HG03139 (cell line): ENCODE measurements at regions not wholly inside any gene's neighbourhood (a gene's known extent, or its start where the extent isn't known, plus 50 kb on each side); places are given as distances from the start of the nearest gene placed in this dataset.

Experiments used
- ATAC-seq: cut with Tn5 transposase; IDR thresholded peaks from one replicate; pipeline ENCODE4 v1.9.1; 2021; ENCODE audit not compliant: unreplicated experiment

- ATAC-seq, result no peak
These were observed 336.4 kb upstream of the GRM7 start for GRCh38 chr3:6524479-6524878.

- ATAC-seq, result no peak
These were observed 334.6 kb upstream of the GRM7 start for GRCh38 chr3:6526321-6526720.

- ATAC-seq, result no peak
These were observed 334.1 kb upstream of the GRM7 start for GRCh38 chr3:6526861-6527260.

- no peak for ATAC-seq
These were observed 332.0 kb upstream of the GRM7 start for GRCh38 chr3:6528951-6529350.

DNA sequence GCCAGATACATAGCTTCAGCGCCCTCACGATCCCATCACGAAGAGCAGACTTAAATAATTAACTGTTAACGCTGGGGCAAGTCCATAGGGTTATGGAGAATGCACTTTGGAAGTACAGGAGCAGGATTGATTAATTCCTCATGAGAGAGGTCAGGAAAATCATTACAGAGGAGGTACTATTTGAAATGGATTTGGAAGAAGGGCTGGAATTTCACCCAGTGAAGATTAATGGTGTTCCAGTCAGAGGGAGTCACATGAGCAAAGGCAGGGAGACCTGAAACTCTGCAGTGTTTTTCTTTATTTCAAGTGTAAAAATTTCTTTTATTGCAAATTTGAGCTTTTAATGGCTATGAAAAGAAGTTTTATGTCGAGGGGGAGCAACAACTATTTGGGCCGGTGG, 329.8 kb upstream of the GRM7 start:
- no peak for ATAC-seq

- ATAC-seq, result no peak
These were observed 328.8 kb upstream of the GRM7 start for GRCh38 chr3:6532101-6532500.

DNA sequence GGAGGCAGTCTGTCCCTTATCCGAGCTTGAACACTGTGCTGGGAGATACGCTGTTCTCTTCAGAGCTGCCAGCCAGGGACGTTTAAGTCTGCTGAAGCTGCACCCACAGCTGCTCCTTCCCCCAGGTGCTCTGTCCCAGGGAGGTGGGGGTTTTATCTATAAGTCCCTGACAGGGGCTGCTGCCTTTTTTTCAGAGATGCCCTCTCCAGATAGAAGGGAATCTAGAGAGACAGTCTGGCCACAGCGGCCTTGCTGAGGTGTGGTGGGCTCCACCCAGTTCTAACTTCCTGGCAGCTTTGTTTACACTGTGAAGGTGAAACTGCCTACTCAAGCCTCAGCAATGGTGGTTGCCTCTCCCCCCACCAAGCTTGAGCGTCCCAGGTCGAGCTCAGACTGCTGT, 319.9 kb upstream of the GRM7 start:
- ATAC-seq, result no peak

DNA sequence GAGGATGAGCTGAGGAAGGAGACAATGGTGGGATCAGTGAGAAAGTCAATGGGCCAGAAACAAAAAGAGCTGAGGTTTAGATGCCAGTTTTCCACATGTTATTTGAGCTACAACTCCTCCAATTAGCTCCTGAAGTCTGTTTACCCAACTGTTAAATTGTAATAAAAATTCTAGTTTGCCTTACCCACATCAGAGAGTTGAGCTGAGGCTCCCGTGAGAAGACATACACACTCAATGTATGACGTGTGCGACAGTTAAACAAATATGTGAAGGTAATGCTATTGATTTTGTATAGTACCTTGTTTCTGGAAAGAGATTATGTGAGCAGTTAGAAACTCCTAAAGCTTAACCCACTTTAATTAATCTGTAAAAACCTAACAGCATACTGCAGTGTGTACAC, 318.1 kb upstream of the GRM7 start:
- no peak for ATAC-seq

DNA sequence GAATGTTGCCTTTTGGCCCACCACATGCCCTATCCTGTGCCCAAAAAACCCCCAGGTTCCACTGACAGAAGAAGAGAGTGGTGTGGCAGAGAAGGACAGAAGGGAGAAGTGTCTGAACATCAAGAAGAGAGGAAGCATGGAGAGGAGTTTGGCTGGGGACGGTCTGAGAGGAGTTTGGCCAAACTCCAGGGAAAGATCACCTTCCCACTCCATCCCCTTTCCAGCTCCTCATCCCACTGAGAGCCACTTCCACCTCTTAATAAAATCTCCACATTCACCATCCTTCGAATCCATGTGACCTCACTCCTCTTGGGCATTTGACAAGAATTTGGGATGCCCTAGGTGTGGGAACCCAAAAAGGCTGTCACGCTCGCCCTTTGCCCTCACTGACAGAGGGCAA, 311.6 kb upstream of the GRM7 start:
- no peak for ATAC-seq

GRCh38 chr3:6551165-6551564, 309.8 kb upstream of the GRM7 start:
- ATAC-seq, result no peak

- ATAC-seq, result no peak
These were observed 300.7 kb upstream of the GRM7 start for GRCh38 chr3:6560259-6560658.

GRCh38 chr3:6567241-6567640, 293.7 kb upstream of the GRM7 start:
- no peak for ATAC-seq

DNA sequence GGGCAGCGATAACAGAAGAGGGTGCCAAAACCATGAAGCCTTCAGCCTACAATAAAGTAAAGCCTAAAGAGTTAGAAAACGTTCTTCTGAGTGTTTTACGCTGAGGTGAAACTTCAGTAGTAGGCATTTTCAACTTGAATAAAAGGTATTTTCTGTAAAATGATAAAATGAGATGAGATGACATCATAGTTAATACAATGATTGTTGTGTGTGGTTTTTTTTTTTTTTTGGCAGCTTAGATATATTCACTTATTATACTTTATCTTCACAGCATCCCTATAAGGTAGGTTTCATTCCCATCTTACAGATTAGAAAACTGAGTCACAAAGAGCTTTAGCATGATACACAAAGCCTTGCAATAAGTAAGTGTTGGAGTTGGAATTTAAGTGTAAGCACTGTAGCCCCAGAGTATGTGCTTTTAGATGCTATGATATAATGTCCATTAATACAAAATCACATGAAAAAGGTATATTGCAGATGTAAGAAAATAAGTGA, 291.9 kb upstream of the GRM7 start:
- ATAC-seq, result no peak

DNA sequence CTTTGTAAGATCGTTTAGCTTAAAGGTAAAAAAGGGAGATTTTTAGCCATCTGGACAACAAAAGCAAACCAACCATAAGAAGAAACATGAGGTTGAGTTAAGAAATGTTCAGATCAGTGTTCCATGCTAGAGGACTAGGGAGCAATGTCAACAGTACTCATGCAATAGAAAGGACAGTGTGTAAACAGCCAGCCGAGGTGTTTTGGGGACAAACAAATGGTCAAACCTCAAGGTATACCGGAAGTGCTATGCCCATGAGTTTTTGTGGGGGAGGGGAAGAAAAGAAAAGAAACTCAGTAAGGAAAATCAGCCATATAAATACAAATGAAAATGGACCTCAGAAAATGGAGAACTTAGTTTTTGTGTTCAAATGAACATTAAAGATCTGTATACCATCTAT, 289.5 kb upstream of the GRM7 start:
- ATAC-seq, result no peak

- no peak for ATAC-seq
These were observed 283.3 kb upstream of the GRM7 start for GRCh38 chr3:6577584-6577983.

DNA sequence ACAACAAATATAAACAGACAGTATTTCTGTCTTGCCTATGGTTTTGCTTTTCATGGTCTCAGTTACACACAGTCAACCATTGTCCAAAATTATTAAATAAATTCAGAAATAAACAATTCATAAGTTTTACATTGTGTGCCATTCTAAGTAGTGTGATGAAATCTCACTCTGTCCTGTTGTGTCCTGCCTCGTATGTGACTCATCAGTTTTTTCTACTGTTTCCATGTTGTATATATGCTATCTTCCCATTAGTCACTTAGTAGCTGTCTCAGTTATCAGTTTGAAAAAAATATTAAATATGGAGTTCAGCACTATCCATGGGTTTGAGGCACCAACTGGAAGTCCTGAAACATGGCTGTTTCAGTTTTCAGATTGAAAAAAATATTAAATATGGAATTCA, 282.4 kb upstream of the GRM7 start:
- ATAC-seq, result no peak

- no peak for ATAC-seq
These were observed 280.1 kb upstream of the GRM7 start for GRCh38 chr3:6580808-6581207.

GRCh38 chr3:6585360-6585759, 275.6 kb upstream of the GRM7 start:
- no peak for ATAC-seq

- no peak for ATAC-seq
These were observed 260.7 kb upstream of the GRM7 start for GRCh38 chr3:6600237-6600636.

DNA sequence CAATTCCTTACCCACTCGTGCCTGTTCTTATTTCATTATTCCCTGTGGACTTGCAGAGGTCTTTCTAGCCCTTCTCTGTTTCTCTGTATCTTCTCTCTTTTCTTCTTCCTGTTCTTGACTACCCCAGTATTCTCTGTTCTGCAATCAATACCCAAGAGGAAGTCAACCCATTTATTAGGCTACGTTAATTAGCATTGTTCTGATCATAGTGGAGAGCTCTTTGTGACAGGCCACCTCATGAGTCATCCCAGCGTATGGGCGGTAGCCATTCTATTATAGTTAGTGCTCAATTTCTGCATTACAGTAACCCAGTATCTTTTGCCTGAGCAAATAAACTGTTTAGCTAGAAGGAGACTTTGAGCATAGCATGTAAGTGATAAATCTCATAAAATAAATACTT, 259.5 kb upstream of the GRM7 start:
- no peak for ATAC-seq

DNA sequence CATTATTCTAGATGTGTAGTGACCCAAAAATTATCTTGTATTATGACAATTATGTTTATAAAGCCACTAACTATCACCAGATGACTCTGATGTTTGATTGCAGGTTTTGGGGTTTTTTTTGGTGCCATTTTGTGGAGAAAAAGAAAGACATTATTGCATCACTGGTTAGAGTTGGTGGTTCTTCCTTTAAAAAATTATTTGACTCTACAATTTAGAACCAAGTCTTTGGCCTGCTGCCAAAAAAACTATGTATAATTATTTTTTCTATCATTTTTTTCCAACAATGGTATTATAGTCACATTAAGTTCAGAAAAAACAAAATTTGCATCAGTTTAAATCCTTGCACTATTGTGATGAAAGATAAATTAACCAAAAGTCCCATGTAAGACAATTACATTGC, 258.6 kb upstream of the GRM7 start:
- ATAC-seq, result no peak

DNA sequence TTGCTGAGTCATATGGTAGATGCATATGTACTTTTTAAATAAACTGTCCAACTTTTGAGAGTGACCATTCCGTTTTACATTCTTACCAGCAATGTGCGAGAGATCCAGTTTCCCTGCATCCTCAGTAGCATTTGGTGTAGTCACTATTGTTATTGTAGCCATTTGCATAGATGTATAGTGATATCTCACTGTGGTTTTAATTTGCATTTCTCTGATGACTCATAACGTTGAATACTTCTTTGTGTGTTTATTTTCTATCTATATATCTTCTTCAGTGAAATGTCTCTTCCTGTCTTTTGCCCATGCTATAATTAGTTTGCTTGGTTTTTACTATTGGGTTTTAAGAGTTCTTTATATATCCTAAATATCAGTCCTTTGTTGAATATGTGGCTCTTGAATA, 255.7 kb upstream of the GRM7 start:
- ATAC-seq, result no peak

GRCh38 chr3:6608843-6609242, 252.1 kb upstream of the GRM7 start:
- no peak for ATAC-seq

GRCh38 chr3:6612034-6612616, 248.8 kb upstream of the GRM7 start:
- no peak for ATAC-seq
